Dendritic cell treated with granulocyte-macrophage colony-stimulating factor and Interleukin-4, amounts not matched to agents 40 ng/mL and 50 ng/mL, for 4 days (primary cell): ENCODE measurements at regions not wholly inside any gene's neighbourhood (a gene's known extent, or its start where the extent isn't known, plus 50 kb on each side); places are given as distances from the start of the nearest gene placed in this dataset.
"Not testable (repeated sequence)": the region's sequence is repeated elsewhere in the genome, so short reads cannot be mapped to it uniquely, and the experiment has no call there.

Source experiments
- H3K27ac Mint-ChIP-seq: one replicate; pipeline ENCODE4 v1.8.0; 2022; ENCODE audit warnings: mild to moderate bottlenecking, mixed read lengths
- H3K27me3 Mint-ChIP-seq: one replicate; pipeline ENCODE4 v1.8.0; 2022; ENCODE audit warnings: mild to moderate bottlenecking, mixed read lengths
- H3K36me3 Mint-ChIP-seq: one replicate; pipeline ENCODE4 v1.8.0; 2022; ENCODE audit warnings: low read depth, mixed read lengths
- H3K4me1 Mint-ChIP-seq: one replicate; pipeline ENCODE4 v1.8.0; 2022; ENCODE audit warnings: low read depth, mixed read lengths
- H3K4me3 Mint-ChIP-seq: one replicate; pipeline ENCODE4 v1.8.0; 2022; ENCODE audit warnings: mild to moderate bottlenecking, moderate library complexity, mixed read lengths
- H3K9me3 Mint-ChIP-seq: one replicate; pipeline ENCODE4 v1.8.0; 2022; ENCODE audit warnings: mixed read lengths
- intact Hi-C: fragments of 100-400 bp; cut with micrococcal nuclease; formaldehyde crosslinking; loops from one replicate; pipeline ENCODE4 v1.15.0; 2022

GRCh38 chr5:32879364-32879763 lies 168.2 kb downstream of the NPR3 start:
- H3K4me3 Mint-ChIP-seq, H3K27ac Mint-ChIP-seq, H3K27me3 Mint-ChIP-seq, intact Hi-C loops, H3K4me1 Mint-ChIP-seq, H3K36me3 Mint-ChIP-seq: not testable (repeated sequence)
- peaks cover 43% of the 10 kb centered on the region for H3K9me3 Mint-ChIP-seq

GRCh38 chr5:32880796-32881195 lies 169.7 kb downstream of the NPR3 start:
- intact Hi-C loops, result no loop called here
- H3K27me3 Mint-ChIP-seq, result no peaks in the 10 kb centered on the region
- H3K27ac Mint-ChIP-seq, result no peak overlapping the region
- no peaks in the 10 kb centered on the region for H3K4me1 Mint-ChIP-seq
- peaks cover 47% of the 10 kb centered on the region for H3K9me3 Mint-ChIP-seq
- no peaks in the 10 kb centered on the region for H3K36me3 Mint-ChIP-seq
- H3K4me3 Mint-ChIP-seq, result no peak overlapping the region

GRCh38 chr5:32887390-32887789 lies 176.3 kb downstream of the NPR3 start:
- Mint-ChIP-seq H3K27me3 (no peaks in the 10 kb centered on the region), H3K4me3 (no peak overlapping the region), H3K4me1 (no peaks in the 10 kb centered on the region), H3K9me3 (peaks cover 24% of the 10 kb centered on the region), H3K36me3 (no peaks in the 10 kb centered on the region), H3K27ac (no peak overlapping the region)
- intact Hi-C loops, result no loop called here

GRCh38 chr5:32889078-32889477 lies 178.0 kb downstream of the NPR3 start:
- H3K27me3 Mint-ChIP-seq, result no peaks in the 10 kb centered on the region
- no peaks in the 10 kb centered on the region for H3K4me1 Mint-ChIP-seq
- H3K27ac Mint-ChIP-seq, result no peak overlapping the region
- no peak overlapping the region for H3K4me3 Mint-ChIP-seq
- H3K36me3 Mint-ChIP-seq, result no peaks in the 10 kb centered on the region
- peaks cover 16% of the 10 kb centered on the region for H3K9me3 Mint-ChIP-seq
- intact Hi-C loops, result no loop called here

GRCh38 chr5:32903613-32904012 lies 192.5 kb downstream of the NPR3 start:
- no peaks in the 10 kb centered on the region for H3K27me3 Mint-ChIP-seq

GRCh38 chr5:32908641-32909040 lies 197.5 kb downstream of the NPR3 start:
- Mint-ChIP-seq H3K27ac (no peak overlapping the region), H3K9me3 (peaks cover 26% of the 10 kb centered on the region), H3K27me3 (no peaks in the 10 kb centered on the region), H3K4me1 (no peaks in the 10 kb centered on the region), H3K4me3 (no peak overlapping the region), H3K36me3 (no peaks in the 10 kb centered on the region)
- intact Hi-C loops, result no loop called here

More at GRCh38 chr5:32903613-32904012, 192.5 kb downstream of the NPR3 start:
- Mint-ChIP-seq H3K9me3 (peaks cover 32% of the 10 kb centered on the region), H3K4me3 (no peak overlapping the region), H3K27ac (no peak overlapping the region), H3K4me1 (no peaks in the 10 kb centered on the region), H3K36me3 (no peaks in the 10 kb centered on the region)
- intact Hi-C loops, result no loop called here

GRCh38 chr5:32909207-32909606 lies 198.1 kb downstream of the NPR3 start:
- Mint-ChIP-seq H3K36me3 (no peaks in the 10 kb centered on the region), H3K27ac (no peak overlapping the region), H3K4me3 (no peak overlapping the region), H3K9me3 (peaks cover 26% of the 10 kb centered on the region), H3K4me1 (no peaks in the 10 kb centered on the region), H3K27me3 (no peaks in the 10 kb centered on the region)
- intact Hi-C loops, result no loop called here

- Mint-ChIP-seq H3K4me3 (no peak overlapping the region), H3K36me3 (no peaks in the 10 kb centered on the region), H3K4me1 (no peaks in the 10 kb centered on the region), H3K27me3 (no peaks in the 10 kb centered on the region), H3K9me3 (no peaks in the 10 kb centered on the region), H3K27ac (no peak overlapping the region)
- intact Hi-C loops, result no loop called here
Observed at GRCh38 chr5:32916648-32917047, 205.5 kb downstream of the NPR3 start.

GRCh38 chr5:32928761-32929160 lies 217.6 kb downstream of the NPR3 start:
- no peaks in the 10 kb centered on the region for H3K4me1 Mint-ChIP-seq
- no peaks in the 10 kb centered on the region for H3K9me3 Mint-ChIP-seq
- H3K27me3 Mint-ChIP-seq, result no peaks in the 10 kb centered on the region
- H3K27ac Mint-ChIP-seq, result no peak overlapping the region
- H3K36me3 Mint-ChIP-seq, result no peaks in the 10 kb centered on the region
- no peak overlapping the region for H3K4me3 Mint-ChIP-seq
- intact Hi-C loops, result no loop called here

GRCh38 chr5:32931438-32931837 lies 220.3 kb downstream of the NPR3 start:
- intact Hi-C loops, H3K4me3 Mint-ChIP-seq, H3K36me3 Mint-ChIP-seq, H3K4me1 Mint-ChIP-seq, H3K27ac Mint-ChIP-seq, H3K27me3 Mint-ChIP-seq, H3K9me3 Mint-ChIP-seq: not testable (repeated sequence)

GRCh38 chr5:32932241-32932935 lies 221.3 kb downstream of the NPR3 start:
- H3K27ac Mint-ChIP-seq, result no peak overlapping the region
- no peaks in the 10 kb centered on the region for H3K9me3 Mint-ChIP-seq
- H3K4me3 Mint-ChIP-seq, result no peak overlapping the region
- intact Hi-C loops, result no loop called here
- H3K27me3 Mint-ChIP-seq, result no peaks in the 10 kb centered on the region
- no peaks in the 10 kb centered on the region for H3K36me3 Mint-ChIP-seq
- H3K4me1 Mint-ChIP-seq, result no peaks in the 10 kb centered on the region

GRCh38 chr5:32933692-32934091 lies 222.6 kb downstream of the NPR3 start:
- Mint-ChIP-seq H3K4me1 (no peaks in the 10 kb centered on the region), H3K27ac (no peak overlapping the region), H3K36me3 (no peaks in the 10 kb centered on the region), H3K9me3 (no peaks in the 10 kb centered on the region), H3K4me3 (no peak overlapping the region), H3K27me3 (no peaks in the 10 kb centered on the region)
- intact Hi-C loops, result no loop called here

GRCh38 chr5:32934529-32934928 lies 223.4 kb downstream of the NPR3 start:
- H3K27me3 Mint-ChIP-seq, result no peaks in the 10 kb centered on the region
- no peaks in the 10 kb centered on the region for H3K9me3 Mint-ChIP-seq
- H3K36me3 Mint-ChIP-seq, result no peaks in the 10 kb centered on the region
- H3K4me1 Mint-ChIP-seq, result no peaks in the 10 kb centered on the region
- intact Hi-C loops, result no loop called here
- no peak overlapping the region for H3K27ac Mint-ChIP-seq
- H3K4me3 Mint-ChIP-seq, result no peak overlapping the region

GRCh38 chr5:32935283-32935682 lies 224.2 kb downstream of the NPR3 start:
- intact Hi-C loops, result no loop called here
- Mint-ChIP-seq H3K27me3 (no peaks in the 10 kb centered on the region), H3K27ac (no peak overlapping the region), H3K9me3 (no peaks in the 10 kb centered on the region), H3K36me3 (no peaks in the 10 kb centered on the region), H3K4me3 (no peak overlapping the region), H3K4me1 (no peaks in the 10 kb centered on the region)

GRCh38 chr5:32936329-32936728 lies 225.2 kb downstream of the NPR3 start:
- intact Hi-C loops, result no loop called here
- no peak overlapping the region for H3K4me3 Mint-ChIP-seq

More at GRCh38 chr5:32936329-32936728, 225.2 kb downstream of the NPR3 start:
- H3K4me1 Mint-ChIP-seq, result no peaks in the 10 kb centered on the region
- H3K27ac Mint-ChIP-seq, result no peak overlapping the region
- H3K9me3 Mint-ChIP-seq, result no peaks in the 10 kb centered on the region
- no peaks in the 10 kb centered on the region for H3K27me3 Mint-ChIP-seq
- no peaks in the 10 kb centered on the region for H3K36me3 Mint-ChIP-seq
